COR-L47 (cell line): ENCODE measurements at regions not wholly inside any gene's neighbourhood (a gene's known extent, or its start where the extent isn't known, plus 50 kb on each side); places are given as distances from the start of the nearest gene placed in this dataset.

Experiments
- DNase-seq: peaks from one replicate; lab custom pipeline; 2025; lab: John Stamatoyannopoulos, UW

GRCh38 chr12:41762691-41763090 is 382.0 kb downstream of the GXYLT1 start:
- no peak for DNase-seq

GRCh38 chr12:41745593-41745992 is 399.1 kb downstream of the GXYLT1 start:
- DNase-seq: no peak

- no peak for DNase-seq
These were observed 400.8 kb downstream of the GXYLT1 start for GRCh38 chr12:41743835-41744234.

GRCh38 chr12:41739066-41739465 is 405.6 kb downstream of the GXYLT1 start:
- no peak for DNase-seq

- no peak for DNase-seq
These were observed 407.3 kb downstream of the GXYLT1 start for GRCh38 chr12:41737423-41737822.

- no peak for DNase-seq
These were observed 408.2 kb downstream of the GXYLT1 start for GRCh38 chr12:41736436-41736835.

GRCh38 chr12:41731691-41732090 is 413.0 kb downstream of the GXYLT1 start:
- DNase-seq: no peak

GRCh38 chr12:41731061-41731460 is 413.6 kb downstream of the GXYLT1 start:
- no peak for DNase-seq

- no peak for DNase-seq
These were observed 420.5 kb downstream of the GXYLT1 start for GRCh38 chr12:41724216-41724615.

GRCh38 chr12:41719214-41719613 is 425.5 kb downstream of the GXYLT1 start:
- no peak for DNase-seq

- DNase-seq: no peak
These were observed 429.4 kb downstream of the GXYLT1 start for GRCh38 chr12:41715256-41715655.

- DNase-seq: no peak
These were observed 435.0 kb downstream of the GXYLT1 start for GRCh38 chr12:41709463-41710285.

GRCh38 chr12:41709012-41709411 is 435.7 kb downstream of the GXYLT1 start:
- DNase-seq: no peak

- DNase-seq: no peak
These were observed 438.3 kb downstream of the GXYLT1 start for GRCh38 chr12:41706376-41706775.

- DNase-seq: no peak
These were observed 442.6 kb downstream of the GXYLT1 start for GRCh38 chr12:41701943-41702601.

- no peak for DNase-seq
These were observed 443.7 kb downstream of the GXYLT1 start for GRCh38 chr12:41700940-41701339.

GRCh38 chr12:41699658-41700057 is 445.0 kb downstream of the GXYLT1 start:
- DNase-seq: peak; percentile 80

GRCh38 chr12:41697161-41697560 is 447.5 kb downstream of the GXYLT1 start:
- DNase-seq: no peak

GRCh38 chr12:41684997-41685396 is 459.7 kb downstream of the GXYLT1 start:
- DNase-seq: no peak

GRCh38 chr12:41683513-41684240 is 461.0 kb downstream of the GXYLT1 start:
- no peak for DNase-seq

- no peak for DNase-seq
These were observed 461.7 kb downstream of the GXYLT1 start for GRCh38 chr12:41683023-41683422.

GRCh38 chr12:41681898-41682297 is 462.8 kb downstream of the GXYLT1 start:
- peak; percentile 66 for DNase-seq

- DNase-seq: no peak
These were observed 464.5 kb downstream of the GXYLT1 start for GRCh38 chr12:41680155-41680554.
